ENCODE measurements at regions not wholly inside any gene's neighbourhood (a gene's known extent, or its start where the extent isn't known, plus 50 kb on each side); places are given as distances from the start of the nearest gene placed in this dataset.

DNA sequence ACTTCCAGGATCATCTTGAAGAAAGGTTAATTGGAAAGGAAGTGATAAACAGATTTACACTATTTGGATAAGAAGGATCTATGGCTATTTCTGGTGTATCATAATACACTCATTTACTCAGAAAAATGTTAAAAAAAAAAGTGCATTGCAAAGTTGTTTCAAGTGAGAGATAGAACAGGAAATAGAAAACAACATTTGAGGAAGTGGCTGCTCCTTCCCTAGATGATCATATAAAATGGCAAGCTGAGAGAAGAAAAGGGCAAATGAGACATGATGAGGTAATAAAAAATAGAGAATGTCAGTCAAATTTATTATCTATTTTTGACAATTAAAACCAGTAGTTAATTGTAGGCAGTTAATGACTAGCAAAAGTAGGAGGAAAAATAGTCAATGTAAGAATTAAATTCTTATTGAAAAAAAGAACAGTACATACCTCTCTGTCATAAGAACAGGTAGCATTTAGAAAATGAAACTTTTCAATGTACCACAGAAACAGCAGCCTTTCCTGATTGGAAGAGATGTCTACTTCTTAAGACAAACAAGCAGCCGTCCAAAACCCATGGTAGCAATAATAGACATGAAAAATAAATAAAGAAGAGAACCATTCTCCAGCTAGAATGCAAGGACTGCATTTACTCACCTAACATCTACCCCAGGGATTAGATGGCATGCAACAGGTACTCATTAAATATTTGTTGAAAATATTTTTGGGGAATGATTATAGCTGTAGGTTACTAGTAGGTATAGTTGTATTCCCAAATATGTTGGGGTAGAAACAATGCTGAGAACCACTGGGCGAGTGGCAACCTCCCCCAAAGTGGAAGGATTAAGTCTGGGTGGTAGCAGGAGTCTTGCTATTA, 63.9 kb upstream of the GRIP1 start:
- no peaks in the 10 kb centered on the region for H3K9me3 ChIP-seq (ENCODE audit: control insufficient read depth, low read depth, low read length)
- no peak overlapping the region for H3K9ac ChIP-seq (ENCODE audit: control insufficient read depth, extremely low read depth, insufficient read depth, low read length)
- no peak overlapping the region for H3K27ac ChIP-seq (ENCODE audit: control insufficient read depth, insufficient read depth, low read length)
- H3K4me3 ChIP-seq (ENCODE audit: control insufficient read depth in 2 of 3, extremely low read depth in 1 of 3, insufficient read depth in 2 of 3, low read depth in 1 of 3, low read length in 3 of 3): no peak overlapping the region
- no peaks in the 10 kb centered on the region for H3K79me2 ChIP-seq (ENCODE audit: control insufficient read depth, insufficient read depth, low read length)
- H3K4me2 ChIP-seq (ENCODE audit: control insufficient read depth, extremely low read depth, insufficient read depth, low read depth, low read length): no peak overlapping the region
- no peak for DNase-seq (ENCODE audit: low read depth, low spot score)
- no peaks in the 10 kb centered on the region for H3K36me3 ChIP-seq (ENCODE audit: control insufficient read depth in 2 of 2, extremely low read depth in 1 of 2, insufficient read depth in 2 of 2, low read length in 2 of 2)
- H3K4me1 ChIP-seq (ENCODE audit: control insufficient read depth, extremely low read depth, insufficient read depth, low read length): no peaks in the 10 kb centered on the region
- no peaks in the 10 kb centered on the region for H4K20me1 ChIP-seq (ENCODE audit: control insufficient read depth, extremely low read depth, insufficient read depth, low read length)
- TF ChIP-seq, protein P1, sequence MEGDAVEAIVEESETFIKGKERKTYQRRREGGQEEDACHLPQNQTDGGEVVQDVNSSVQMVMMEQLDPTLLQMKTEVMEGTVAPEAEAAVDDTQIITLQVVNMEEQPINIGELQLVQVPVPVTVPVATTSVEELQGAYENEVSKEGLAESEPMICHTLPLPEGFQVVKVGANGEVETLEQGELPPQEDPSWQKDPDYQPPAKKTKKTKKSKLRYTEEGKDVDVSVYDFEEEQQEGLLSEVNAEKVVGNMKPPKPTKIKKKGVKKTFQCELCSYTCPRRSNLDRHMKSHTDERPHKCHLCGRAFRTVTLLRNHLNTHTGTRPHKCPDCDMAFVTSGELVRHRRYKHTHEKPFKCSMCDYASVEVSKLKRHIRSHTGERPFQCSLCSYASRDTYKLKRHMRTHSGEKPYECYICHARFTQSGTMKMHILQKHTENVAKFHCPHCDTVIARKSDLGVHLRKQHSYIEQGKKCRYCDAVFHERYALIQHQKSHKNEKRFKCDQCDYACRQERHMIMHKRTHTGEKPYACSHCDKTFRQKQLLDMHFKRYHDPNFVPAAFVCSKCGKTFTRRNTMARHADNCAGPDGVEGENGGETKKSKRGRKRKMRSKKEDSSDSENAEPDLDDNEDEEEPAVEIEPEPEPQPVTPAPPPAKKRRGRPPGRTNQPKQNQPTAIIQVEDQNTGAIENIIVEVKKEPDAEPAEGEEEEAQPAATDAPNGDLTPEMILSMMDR (optimal IDR thresholded peaks at IDR 0.05 in 1 of 3, IDR thresholded peaks at IDR 0.05 in 1 of 3, conservative IDR thresholded peaks at IDR 0.05 in 1 of 3; ENCODE audit: extremely low read depth in 1 of 3, insufficient read depth in 2 of 3, low read length in 3 of 3): no peak
- no peak for TF ChIP-seq EZH2 (IDR thresholded peaks at IDR 0.05; ENCODE audit: low read length)
- no peak overlapping the region for H2AFZ ChIP-seq (ENCODE audit: control insufficient read depth, low read length)
- H3K27me3 ChIP-seq (ENCODE audit: control insufficient read depth, extremely low read depth, insufficient read depth, low read length): peaks cover 2% of the 10 kb centered on the region
- FAIRE-seq: no peak
- H3K9me1 ChIP-seq (ENCODE audit: control insufficient read depth, extremely low read depth, insufficient read depth, low read length): no peaks in the 10 kb centered on the region
- dilution Hi-C loops (cut with MboI; ENCODE audit: extremely low pct_ligation_motif_present, low sequenced_read_pairs): no loop called here

DNA sequence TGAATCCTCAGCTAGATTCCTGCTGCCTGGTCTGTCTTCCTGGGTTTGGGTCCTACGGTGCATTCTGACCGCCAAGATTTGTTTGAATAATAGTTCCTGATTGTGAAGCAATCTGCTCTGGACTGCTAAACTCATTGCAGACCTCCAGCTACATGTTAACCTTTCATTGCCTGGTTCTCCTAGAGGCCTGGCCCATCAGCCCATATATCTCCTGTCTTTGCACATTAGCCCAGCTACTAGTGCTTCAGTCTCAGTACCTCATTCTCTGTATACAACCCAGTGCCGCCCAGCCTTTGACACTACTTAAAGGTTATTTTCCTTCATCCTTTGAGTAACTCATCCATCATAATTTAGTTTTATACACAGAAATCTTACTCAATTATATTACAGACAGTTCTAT, 65.6 kb upstream of the GRIP1 start:
- Histone ChIP-seq H4K20me1 (ENCODE audit: control insufficient read depth, extremely low read depth, insufficient read depth, low read length) (no peaks in the 10 kb centered on the region), H3K9me1 (ENCODE audit: control insufficient read depth, extremely low read depth, insufficient read depth, low read length) (no peaks in the 10 kb centered on the region), H3K79me2 (ENCODE audit: control insufficient read depth, insufficient read depth, low read length) (no peaks in the 10 kb centered on the region), H3K27me3 (ENCODE audit: control insufficient read depth, extremely low read depth, insufficient read depth, low read length) (peaks cover 2% of the 10 kb centered on the region), H3K36me3 (ENCODE audit: control insufficient read depth in 2 of 2, extremely low read depth in 1 of 2, insufficient read depth in 2 of 2, low read length in 2 of 2) (no peaks in the 10 kb centered on the region), H3K4me2 (ENCODE audit: control insufficient read depth, extremely low read depth, insufficient read depth, low read depth, low read length) (no peak overlapping the region), H3K4me3 (ENCODE audit: control insufficient read depth in 2 of 3, extremely low read depth in 1 of 3, insufficient read depth in 2 of 3, low read depth in 1 of 3, low read length in 3 of 3) (no peak overlapping the region), H3K9me3 (ENCODE audit: control insufficient read depth, low read depth, low read length) (no peaks in the 10 kb centered on the region), H2AFZ (ENCODE audit: control insufficient read depth, low read length) (no peak overlapping the region), H3K4me1 (ENCODE audit: control insufficient read depth, extremely low read depth, insufficient read depth, low read length) (no peaks in the 10 kb centered on the region), H3K27ac (ENCODE audit: control insufficient read depth, insufficient read depth, low read length) (no peak overlapping the region), H3K9ac (ENCODE audit: control insufficient read depth, extremely low read depth, insufficient read depth, low read length) (no peak overlapping the region)
- no peak for DNase-seq (ENCODE audit: low read depth, low spot score)
- TF ChIP-seq, protein P1 (optimal IDR thresholded peaks at IDR 0.05 in 1 of 3, IDR thresholded peaks at IDR 0.05 in 1 of 3, conservative IDR thresholded peaks at IDR 0.05 in 1 of 3; ENCODE audit: extremely low read depth in 1 of 3, insufficient read depth in 2 of 3, low read length in 3 of 3): no peak
- no peak for TF ChIP-seq EZH2 (IDR thresholded peaks at IDR 0.05; ENCODE audit: low read length)
- dilution Hi-C loops (cut with MboI; ENCODE audit: extremely low pct_ligation_motif_present, low sequenced_read_pairs): no loop called here
- FAIRE-seq: no peak

All from keratinocyte (primary cell).